OCI-LY7 (cell line): ENCODE measurements at regions not wholly inside any gene's neighbourhood (a gene's known extent, or its start where the extent isn't known, plus 50 kb on each side); places are given as distances from the start of the nearest gene placed in this dataset.

Experiments used
- BruUV-seq: library from RNA; stranded (reverse); fragments of 400-500 nt; replicated peaks from 2 replicates; lab custom pipeline; 2021; lab: Mats Ljungman, UMichigan
- CTCF ChIA-PET: fragments of 300-600 bp; sonication (Branson Sonifier 250); formaldehyde crosslinking; loops from one replicate; lab custom pipeline; 2022; ENCODE audit warnings: antibody characterized with exemption; ENCODE audit not compliant: unreplicated experiment; lab: Charles Lee
- POLR2A ChIA-PET: fragments of 300-600 bp; sonication (Branson Sonifier 250); formaldehyde crosslinking; loops from one replicate; lab custom pipeline; 2022; ENCODE audit warnings: antibody characterized with exemption; lab: Charles Lee
- DNase-seq: peaks from one replicate; pipeline ENCODE4 v3.0.0-alpha.2; 2015; ENCODE audit warnings: low spot score
- H2AFZ ChIP-seq: fragments of 200-600 bp; sonication (generic), shearing (Covaris generic); 2 replicates; pipeline ENCODE4 v1.6.1; 2014; ENCODE audit warnings: mild to moderate bottlenecking, antibody characterized with exemption, low read length, moderate library complexity
- H3K27ac ChIP-seq: fragments of 200-600 bp; sonication (generic); 2 replicates; pipeline ENCODE4 v1.5.1; 2014; ENCODE audit warnings: mixed run types, low read depth, mild to moderate bottlenecking, moderate library complexity, low read length, inconsistent platforms; ENCODE audit not compliant: poor library complexity, severe bottlenecking
- H3K36me3 ChIP-seq: fragments of 200-600 bp; sonication (generic); 2 replicates; pipeline ENCODE4 v1.6.1; 2014; ENCODE audit warnings: mild to moderate bottlenecking, antibody characterized with exemption, low read length, moderate library complexity, mixed read lengths; ENCODE audit not compliant: insufficient read depth
- H3K4me1 ChIP-seq: fragments of 200-600 bp; sonication (generic); 2 replicates; pipeline ENCODE4 v1.5.1; 2014; ENCODE audit warnings: mild to moderate bottlenecking, low read length; ENCODE audit not compliant: insufficient read depth, poor library complexity, severe bottlenecking
- H3K4me2 ChIP-seq: fragments of 200-600 bp; sonication (generic); 2 replicates; pipeline ENCODE4 v1.6.1; 2014; ENCODE audit warnings: mild to moderate bottlenecking, low read length
- H3K4me3 ChIP-seq: fragments of 200-600 bp; sonication (generic); 2 replicates; pipeline ENCODE4 v1.5.1; 2014; ENCODE audit warnings: mild to moderate bottlenecking, low read depth, low read length; ENCODE audit not compliant: poor library complexity, severe bottlenecking
- H3K79me2 ChIP-seq: fragments of 200-600 bp; sonication (generic); 2 replicates; pipeline ENCODE4 v1.6.1; 2016; ENCODE audit warnings: low read depth, mild to moderate bottlenecking, low read length, moderate library complexity, mixed read lengths; ENCODE audit not compliant: insufficient read depth
- H3K9me2 ChIP-seq: fragments of 200-600 bp; sonication (generic); 2 replicates; pipeline ENCODE4 v1.6.1; 2016; ENCODE audit warnings: mild to moderate bottlenecking, low read length, mixed read lengths; ENCODE audit not compliant: insufficient read depth
- H3K9me3 ChIP-seq: fragments of 200-600 bp; sonication (generic); 2 replicates; pipeline ENCODE4 v1.6.1; 2014; ENCODE audit warnings: mild to moderate bottlenecking, mixed run types, low read length, mixed read lengths
- H4K20me1 ChIP-seq: fragments of 200-600 bp; sonication (generic); 2 replicates; pipeline ENCODE4 v1.6.1; 2014; ENCODE audit warnings: mild to moderate bottlenecking, antibody characterized with exemption, low read length, moderate library complexity, mixed read lengths; ENCODE audit not compliant: insufficient read depth
- CTCF ChIP-seq: fragments of 200-600 bp; sonication (generic); conservative IDR thresholded peaks from 2 replicates; pipeline ENCODE4 v1.5.1; 2014; ENCODE audit warnings: mild to moderate bottlenecking, antibody characterized with exemption, low read length, moderate library complexity, mixed read lengths
- EZH2phosphoT487 ChIP-seq: fragments of 200-600 bp; sonication (generic); IDR thresholded peaks from 2 replicates; pipeline ENCODE4 v1.6.1; 2018; ENCODE audit warnings: low read depth, borderline replicate concordance, mild to moderate bottlenecking, mixed run types, antibody characterized with exemption, low read length, moderate library complexity, mixed read lengths
- intact Hi-C: fragments of 100-400 bp; cut with micrococcal nuclease; formaldehyde crosslinking; loops from one replicate; pipeline ENCODE4 v1.10.0; 2022; ENCODE audit not compliant: unreplicated experiment

- intact Hi-C loops: no loop called here
- Histone ChIP-seq H3K4me3 (no peak overlapping the region), H3K36me3 (no peaks in the 10 kb centered on the region), H3K4me2 (no peak overlapping the region), H3K27ac (no peak overlapping the region), H3K9me3 (no peaks in the 10 kb centered on the region), H2AFZ (no peak overlapping the region), H4K20me1 (no peaks in the 10 kb centered on the region), H3K9me2 (no peaks in the 10 kb centered on the region), H3K4me1 (no peaks in the 10 kb centered on the region), H3K79me2 (no peaks in the 10 kb centered on the region)
- POLR2A ChIA-PET: no interaction called here
- TF ChIP-seq CTCF (no peak), EZH2phosphoT487 (no peak)
- no TSS peak for BruUV-seq
- CTCF ChIA-PET: no interaction called here
- no peak for DNase-seq
Measured at GRCh38 chr9:126152622-126153362, 173.8 kb upstream of the MVB12B start.

- no peaks in the 10 kb centered on the region for H3K36me3 ChIP-seq
- no peak for DNase-seq
- H3K79me2 ChIP-seq: no peaks in the 10 kb centered on the region
- CTCF ChIA-PET: no interaction called here
- no peak overlapping the region for H2AFZ ChIP-seq
- no peak overlapping the region for H3K4me3 ChIP-seq
- H4K20me1 ChIP-seq: no peaks in the 10 kb centered on the region
- intact Hi-C loops: no loop called here
- H3K4me2 ChIP-seq: no peak overlapping the region
- no peaks in the 10 kb centered on the region for H3K4me1 ChIP-seq
- no peaks in the 10 kb centered on the region for H3K9me2 ChIP-seq
- no peak for TF ChIP-seq EZH2phosphoT487
- no peaks in the 10 kb centered on the region for H3K9me3 ChIP-seq
- POLR2A ChIA-PET: no interaction called here
- H3K27ac ChIP-seq: no peak overlapping the region
- BruUV-seq: no TSS peak
Measured at GRCh38 chr9:126153382-126153781, 173.2 kb upstream of the MVB12B start.

- no peaks in the 10 kb centered on the region for H3K36me3 ChIP-seq
- no peaks in the 10 kb centered on the region for H3K4me1 ChIP-seq
- no peaks in the 10 kb centered on the region for H3K9me3 ChIP-seq
- H3K79me2 ChIP-seq: no peaks in the 10 kb centered on the region
- intact Hi-C loops: no loop called here
- POLR2A ChIA-PET: no interaction called here
- DNase-seq: no peak
- no peak for TF ChIP-seq CTCF
- no peak for TF ChIP-seq EZH2phosphoT487
- CTCF ChIA-PET: no interaction called here
- H3K4me3 ChIP-seq: no peak overlapping the region
- no peak overlapping the region for H2AFZ ChIP-seq
- no TSS peak for BruUV-seq
- H3K4me2 ChIP-seq: no peak overlapping the region
- no peak overlapping the region for H3K27ac ChIP-seq
- no peaks in the 10 kb centered on the region for H4K20me1 ChIP-seq
- no peaks in the 10 kb centered on the region for H3K9me2 ChIP-seq
Measured at GRCh38 chr9:126154182-126154827, 172.3 kb upstream of the MVB12B start.
